PC-3 (cell line): ENCODE measurements at regions not wholly inside any gene's neighbourhood (a gene's known extent, or its start where the extent isn't known, plus 50 kb on each side); places are given as distances from the start of the nearest gene placed in this dataset.

Experiments
- ATAC-seq: fragments of 200-7000 bp; cut with Tn5 transposase; 2 replicates; pipeline ENCODE4 v1.9.1; 2020; ENCODE audit warnings: mild to moderate bottlenecking, moderate library complexity
- BruUV-seq: library from RNA; stranded (reverse); fragments of 400-500 nt; replicated peaks from 2 replicates; lab custom pipeline; 2021; lab: Mats Ljungman, UMichigan
- CTCF ChIA-PET: fragments of 300-600 bp; sonication (Branson Sonifier 250); formaldehyde crosslinking; loops from one replicate; lab custom pipeline; 2022; ENCODE audit warnings: antibody characterized with exemption; lab: Charles Lee
- POLR2A ChIA-PET: fragments of 300-600 bp; sonication (Branson Sonifier 250); formaldehyde crosslinking; loops from one replicate; lab custom pipeline; 2022; ENCODE audit warnings: antibody characterized with exemption; ENCODE audit not compliant: unreplicated experiment; lab: Charles Lee
- DNase-seq: peaks from one replicate; pipeline ENCODE4 v3.0.0-alpha.2; 2015
- H2AFZ ChIP-seq: fragments of 300-600 bp; sonication (generic); 2 replicates; pipeline ENCODE4 v1.6.0; 2016; ENCODE audit warnings: antibody characterized with exemption, low read length
- H3F3A ChIP-seq: fragments of 300-600 bp; sonication (generic); one replicate; pipeline ENCODE4 v1.6.0; 2017; ENCODE audit warnings: antibody characterized with exemption, low read length, control low read depth, mild to moderate bottlenecking; ENCODE audit not compliant: unreplicated experiment
- H3K27ac ChIP-seq: fragments of 300-600 bp; sonication (generic); 2 replicates; pipeline ENCODE4 v1.5.1; 2016; ENCODE audit warnings: mild to moderate bottlenecking, low read length
- H3K27me3 ChIP-seq: fragments of 300-600 bp; sonication (generic); 2 replicates; pipeline ENCODE4 v1.6.1; 2016; ENCODE audit warnings: low read length, mixed read lengths
- H3K36me3 ChIP-seq: fragments of 300-600 bp; sonication (generic); 2 replicates; pipeline ENCODE4 v1.6.1; 2016; ENCODE audit warnings: low read depth, mixed run types, low read length, mixed read lengths
- H3K4me1 ChIP-seq: fragments of 300-600 bp; sonication (generic); 2 replicates; pipeline ENCODE4 v1.5.1; 2016; ENCODE audit warnings: low read length; ENCODE audit not compliant: insufficient read depth
- H3K4me2 ChIP-seq: fragments of 300-600 bp; sonication (generic); 2 replicates; pipeline ENCODE4 v1.6.0; 2016; ENCODE audit warnings: low read length
- H3K4me3 ChIP-seq: fragments of 300-600 bp; sonication (generic); 2 replicates; pipeline ENCODE4 v1.5.1; 2016; ENCODE audit warnings: mild to moderate bottlenecking, low read length, mixed read lengths
- H3K79me2 ChIP-seq: fragments of 300-600 bp; sonication (generic); 2 replicates; pipeline ENCODE4 v1.6.1; 2017; ENCODE audit warnings: low read length, mixed read lengths
- H3K9ac ChIP-seq: fragments of 300-600 bp; sonication (generic); 2 replicates; pipeline ENCODE4 v1.6.0; 2016; ENCODE audit warnings: mild to moderate bottlenecking, low read length
- H3K9me2 ChIP-seq: fragments of 300-600 bp; sonication (generic); replicated peaks from 2 replicates; pipeline ENCODE4 v1.6.1; 2016; ENCODE audit warnings: mixed run types, low read length, mixed read lengths
- H3K9me3 ChIP-seq: fragments of 300-600 bp; sonication (generic); 2 replicates; pipeline ENCODE4 v1.6.1; 2016; ENCODE audit warnings: low read length, mixed read lengths
- H4K20me1 ChIP-seq: fragments of 300-600 bp; sonication (generic); 2 replicates; pipeline ENCODE4 v1.6.1; 2016; ENCODE audit warnings: low read length, mixed read lengths
- CTCF ChIP-seq: fragments of 300-600 bp; sonication (generic); conservative IDR thresholded peaks from 2 replicates; pipeline ENCODE4 v1.5.1; 2017; ENCODE audit warnings: antibody characterized with exemption, low read depth, mild to moderate bottlenecking, low read length
- EZH2 ChIP-seq: fragments of 300-600 bp; sonication (generic); IDR thresholded peaks from one replicate; pipeline ENCODE4 v1.6.1; 2017; ENCODE audit warnings: antibody characterized with exemption, mild to moderate bottlenecking, low read length; ENCODE audit not compliant: unreplicated experiment
- EZH2phosphoT487 ChIP-seq: fragments of 300-600 bp; sonication (generic); IDR thresholded peaks from 2 replicates; pipeline ENCODE4 v1.6.1; 2018; ENCODE audit warnings: mild to moderate bottlenecking, antibody characterized with exemption, low read length, borderline replicate concordance
- intact Hi-C: fragments of 100-400 bp; cut with micrococcal nuclease; formaldehyde crosslinking; loops from 2 replicates; pipeline ENCODE4 v1.9.0; 2023

GRCh38 chr21:25398630-25399029 is 208.7 kb downstream of the MRPL39 start:
- CTCF ChIA-PET: no interaction called here
- no peaks in the 10 kb centered on the region for H3K9me3 ChIP-seq
- no peak overlapping the region for H3K4me2 ChIP-seq
- no peak for DNase-seq
- no peaks in the 10 kb centered on the region for H3K27me3 ChIP-seq
- BruUV-seq: no TSS peak
- ATAC-seq: no peak
- H3K9me2 ChIP-seq: no peaks in the 10 kb centered on the region
- H3K4me1 ChIP-seq: no peaks in the 10 kb centered on the region
- H3K9ac ChIP-seq: no peak overlapping the region
- H3F3A ChIP-seq: no peaks in the 10 kb centered on the region
- intact Hi-C loops: no loop called here
- H3K4me3 ChIP-seq: no peak overlapping the region
- no peak overlapping the region for H2AFZ ChIP-seq
- POLR2A ChIA-PET: no interaction called here
- H4K20me1 ChIP-seq: no peaks in the 10 kb centered on the region
- H3K27ac ChIP-seq: no peak overlapping the region
- no peaks in the 10 kb centered on the region for H3K36me3 ChIP-seq
- no peaks in the 10 kb centered on the region for H3K79me2 ChIP-seq
- TF ChIP-seq CTCF (no peak), EZH2phosphoT487 (no peak), EZH2 (no peak)

GRCh38 chr21:25396135-25396711 is 211.1 kb downstream of the MRPL39 start:
- no peak overlapping the region for H3K4me3 ChIP-seq
- no TSS peak for BruUV-seq
- CTCF ChIA-PET: no interaction called here
- no peaks in the 10 kb centered on the region for H3K36me3 ChIP-seq
- H3K4me1 ChIP-seq: no peaks in the 10 kb centered on the region
- H3K27ac ChIP-seq: no peak overlapping the region
- no peaks in the 10 kb centered on the region for H3K9me2 ChIP-seq
- no peaks in the 10 kb centered on the region for H3K79me2 ChIP-seq
- POLR2A ChIA-PET: no interaction called here
- no peaks in the 10 kb centered on the region for H3K27me3 ChIP-seq
- H3F3A ChIP-seq: no peaks in the 10 kb centered on the region
- no peaks in the 10 kb centered on the region for H3K9me3 ChIP-seq
- DNase-seq (no peak), ATAC-seq (no peak)
- intact Hi-C loops: no loop called here
- TF ChIP-seq EZH2 (no peak), CTCF (no peak), EZH2phosphoT487 (no peak)
- no peaks in the 10 kb centered on the region for H4K20me1 ChIP-seq
- H3K4me2 ChIP-seq: no peak overlapping the region
- H2AFZ ChIP-seq: no peak overlapping the region
- H3K9ac ChIP-seq: no peak overlapping the region

- Histone ChIP-seq H3K36me3 (no peaks in the 10 kb centered on the region), H3K9me2 (no peaks in the 10 kb centered on the region), H3K4me3 (no peak overlapping the region), H3K27me3 (no peaks in the 10 kb centered on the region), H3F3A (no peaks in the 10 kb centered on the region), H3K4me2 (no peak overlapping the region), H3K79me2 (no peaks in the 10 kb centered on the region), H3K9ac (no peak overlapping the region), H3K9me3 (no peaks in the 10 kb centered on the region), H4K20me1 (no peaks in the 10 kb centered on the region), H3K27ac (no peak overlapping the region), H2AFZ (no peak overlapping the region), H3K4me1 (no peaks in the 10 kb centered on the region)
- ATAC-seq (no peak), DNase-seq (no peak)
- intact Hi-C loops: no loop called here
- BruUV-seq: no TSS peak
- ChIA-PET POLR2A (no interaction called here), CTCF (no interaction called here)
- TF ChIP-seq CTCF (no peak), EZH2phosphoT487 (no peak), EZH2 (no peak)
Observed at GRCh38 chr21:25391777-25392176, 215.5 kb downstream of the MRPL39 start.
